Ecto neural progenitor cell (in vitro differentiated cells): ENCODE measurements at regions not wholly inside any gene's neighbourhood (a gene's known extent, or its start where the extent isn't known, plus 50 kb on each side); places are given as distances from the start of the nearest gene placed in this dataset.

Experiments used
- DNase-seq: peaks from one replicate; pipeline ENCODE4 v3.0.0-alpha.2; 2018; ENCODE audit warnings: low spot score

DNA sequence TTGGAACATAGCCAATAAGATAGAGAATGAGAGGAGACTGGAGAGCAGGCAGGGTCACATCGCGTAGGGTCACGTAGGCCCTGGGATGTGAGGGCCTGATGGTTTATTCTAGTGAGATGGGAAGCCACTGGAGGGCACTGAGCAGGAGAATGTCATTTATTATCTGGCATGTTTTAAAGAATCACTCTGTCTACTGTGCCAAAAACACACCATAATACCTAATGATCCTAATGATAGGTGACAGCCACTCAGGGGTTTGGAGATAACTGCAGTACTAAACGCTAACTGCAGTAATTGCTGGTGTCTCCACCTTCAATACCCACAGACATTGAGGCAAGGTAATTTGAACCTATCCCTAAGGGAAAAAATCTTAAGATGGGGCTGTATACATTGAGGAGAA is 185.4 kb downstream of the TTLL7 start:
- no peak for DNase-seq

DNA sequence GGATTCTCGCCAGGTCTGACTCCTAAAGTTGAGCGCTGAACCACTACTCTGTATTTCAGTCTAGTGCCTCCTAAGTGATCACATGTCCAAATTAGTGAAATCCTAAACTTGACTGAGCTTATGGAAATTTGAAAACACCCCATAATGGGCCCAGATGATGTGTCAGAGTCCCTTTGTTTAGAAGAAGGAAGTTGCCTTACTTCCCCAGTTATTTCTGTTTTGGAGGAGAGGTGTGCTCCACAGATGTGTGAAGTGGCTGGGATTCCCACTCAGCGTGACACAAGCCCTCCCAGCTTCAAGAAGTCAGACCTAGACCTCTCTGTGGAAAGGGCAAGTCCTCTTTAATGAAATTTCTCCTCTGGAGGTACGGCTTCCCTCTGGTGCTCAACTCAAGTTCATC is 188.8 kb downstream of the TTLL7 start:
- no peak for DNase-seq

DNA sequence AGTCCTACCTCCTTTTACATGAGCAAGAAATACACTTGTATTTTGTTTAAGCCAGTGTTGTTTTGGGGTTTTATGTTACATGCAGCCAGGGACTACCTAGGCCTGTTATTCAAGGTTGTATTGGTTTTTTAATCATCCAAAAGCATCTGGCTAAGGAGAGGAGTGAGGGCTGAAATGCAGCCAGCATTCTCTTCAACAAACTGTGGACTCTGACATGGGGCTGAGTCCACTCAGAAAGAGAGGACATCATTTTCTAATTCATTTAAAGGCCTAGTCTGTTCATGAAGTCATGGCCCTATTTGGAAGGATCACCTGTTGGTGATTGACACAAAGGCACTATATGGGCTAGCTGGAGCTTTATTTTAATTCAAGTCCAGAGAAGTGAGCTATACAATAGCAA is 190.4 kb downstream of the TTLL7 start:
- DNase-seq: no peak

DNA sequence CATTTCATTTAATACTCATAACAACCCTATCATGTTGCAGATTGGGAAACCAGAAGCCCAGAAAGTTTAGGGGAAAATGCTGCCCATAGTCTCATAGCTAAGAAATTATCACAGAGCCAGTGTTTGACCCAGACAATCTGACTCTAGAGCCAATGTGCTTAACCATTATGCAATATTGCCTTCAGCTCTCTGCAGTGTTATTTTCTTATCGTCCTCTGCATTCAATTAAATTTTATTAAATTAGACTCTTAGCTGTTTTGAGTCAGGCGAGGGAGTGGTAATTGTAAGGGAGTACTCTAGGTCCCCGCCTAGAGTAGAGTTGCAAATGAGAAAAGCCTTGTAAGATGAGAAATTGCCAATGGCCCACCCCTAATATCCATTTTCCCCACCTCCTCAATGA is 191.1 kb downstream of the TTLL7 start:
- no peak for DNase-seq

DNA sequence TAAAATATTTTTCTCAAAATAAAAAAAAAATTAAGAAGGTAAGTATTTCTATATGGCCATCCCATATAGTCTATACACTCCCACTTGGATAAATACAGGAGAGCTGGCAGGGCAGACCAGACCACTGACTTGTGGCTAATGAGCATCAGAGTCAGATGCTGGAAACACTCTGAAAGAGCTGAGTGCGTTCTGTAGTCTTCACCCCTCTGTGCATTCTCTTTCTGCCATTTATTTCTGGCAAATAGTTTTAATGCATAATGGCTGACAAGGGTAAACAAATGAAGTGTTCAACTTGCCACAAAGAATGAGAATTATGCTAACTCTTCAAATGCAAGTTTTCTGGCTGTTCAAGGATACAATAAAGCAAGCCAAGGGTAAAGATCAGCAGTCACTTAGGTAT is 191.7 kb downstream of the TTLL7 start:
- no peak for DNase-seq

DNA sequence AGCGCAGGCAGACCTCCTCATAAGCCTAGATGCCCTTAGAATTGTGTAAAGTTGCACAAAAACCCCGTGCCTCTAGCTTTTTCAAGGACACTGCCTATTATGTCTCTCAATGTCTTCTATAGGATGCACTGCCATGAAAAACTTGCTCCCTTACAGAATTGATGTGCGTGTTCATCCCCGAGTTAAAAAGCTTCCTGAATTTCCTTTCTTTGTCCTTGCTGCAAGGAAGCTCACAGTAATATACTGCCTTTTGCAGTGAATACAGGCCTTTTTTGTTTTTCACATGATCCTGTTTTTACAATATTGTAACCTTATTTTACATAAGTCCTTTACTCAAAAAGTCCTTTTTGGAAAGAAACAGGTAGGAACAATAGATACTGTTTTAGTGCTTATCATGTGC is 193.0 kb downstream of the TTLL7 start:
- no peak for DNase-seq

DNA sequence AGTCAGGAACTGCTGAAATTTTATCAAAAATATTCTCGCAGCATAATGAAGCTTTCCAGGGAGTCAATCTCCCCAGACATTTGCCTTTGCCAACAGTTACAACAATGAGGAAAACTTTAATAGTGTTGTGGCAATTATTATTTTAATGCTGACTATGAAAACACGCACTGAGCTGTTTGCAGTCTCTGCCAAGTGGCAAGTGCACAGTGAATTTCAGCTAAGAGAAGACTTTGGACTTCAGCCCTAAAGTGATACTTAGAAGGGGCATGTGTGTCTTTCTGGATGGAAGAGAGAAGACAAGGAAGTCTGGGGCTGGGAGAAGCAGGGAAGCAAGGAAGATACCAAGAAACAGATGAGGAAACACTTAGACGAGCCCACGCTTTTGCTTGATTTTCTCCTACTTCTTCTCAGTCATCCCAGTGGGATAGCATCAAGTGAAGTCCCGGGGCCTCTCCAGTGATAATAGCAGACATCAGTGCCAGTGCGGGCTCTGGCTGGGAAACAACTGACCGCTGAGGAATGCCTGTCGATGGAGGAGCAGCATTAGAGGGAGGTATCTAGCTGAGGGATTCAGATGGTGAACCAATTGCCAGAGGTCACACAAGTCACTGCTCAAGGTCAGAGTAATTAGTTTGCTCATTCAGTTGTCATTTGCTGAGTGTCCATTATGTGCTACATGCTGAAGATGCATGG is 196.3 kb downstream of the TTLL7 start:
- DNase-seq: no peak

DNA sequence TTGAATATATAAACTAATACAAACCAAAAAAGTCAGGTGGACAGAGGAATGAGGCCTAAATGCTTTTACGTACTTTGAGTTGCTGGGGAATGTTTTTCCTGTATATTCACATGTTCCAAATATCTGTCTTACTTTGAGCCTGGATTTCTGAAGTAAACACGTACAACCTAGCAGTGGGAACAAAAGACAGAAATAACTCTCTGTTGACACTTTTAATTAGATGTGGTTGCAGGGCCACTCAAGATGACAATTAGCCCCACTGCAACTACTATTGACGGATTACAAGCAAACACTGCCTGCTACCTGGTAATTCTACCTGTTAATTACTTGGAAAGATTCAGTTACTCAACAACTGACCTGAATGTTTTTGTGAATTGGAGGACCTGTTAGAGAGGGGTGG is 196.9 kb downstream of the TTLL7 start:
- no peak for DNase-seq

DNA sequence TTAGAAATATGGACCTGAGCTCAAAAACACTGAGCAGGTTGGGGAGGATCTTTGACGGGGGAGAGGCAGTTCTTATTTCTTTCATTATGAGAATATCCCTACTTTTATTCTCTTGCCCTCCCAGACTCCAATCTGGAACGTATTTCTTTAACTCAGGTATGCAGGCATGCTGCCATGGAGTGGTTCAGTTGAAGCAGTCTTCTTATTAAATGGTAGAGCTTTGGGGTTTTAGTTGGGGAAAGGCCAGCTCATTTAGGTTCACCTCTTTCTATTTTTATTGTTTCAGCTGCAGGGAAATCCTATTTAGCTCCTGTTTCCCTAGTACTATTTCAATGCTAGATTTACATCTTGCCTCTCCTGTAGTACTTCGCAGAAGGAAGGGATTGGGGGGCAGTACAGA is 198.9 kb downstream of the TTLL7 start:
- no peak for DNase-seq

DNA sequence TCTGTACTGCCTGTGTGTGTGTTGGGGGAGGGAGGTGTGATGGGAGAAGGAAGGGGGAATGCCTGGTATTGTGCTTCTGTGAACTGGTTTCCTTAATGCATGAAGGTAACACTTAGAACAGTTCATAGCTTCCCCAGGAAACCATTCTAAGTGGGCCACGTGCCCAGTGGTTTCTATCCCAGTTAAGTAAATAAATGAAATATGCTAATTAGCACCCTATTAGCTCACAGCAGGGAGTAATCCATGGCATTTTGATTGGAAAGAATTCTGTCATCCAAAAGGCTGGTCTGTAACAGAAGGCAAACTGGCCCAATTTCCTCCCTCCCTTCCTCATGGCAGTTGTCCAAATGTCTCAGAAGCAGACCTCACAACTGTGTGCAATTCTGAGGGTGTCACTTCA is 199.3 kb downstream of the TTLL7 start:
- no peak for DNase-seq

DNA sequence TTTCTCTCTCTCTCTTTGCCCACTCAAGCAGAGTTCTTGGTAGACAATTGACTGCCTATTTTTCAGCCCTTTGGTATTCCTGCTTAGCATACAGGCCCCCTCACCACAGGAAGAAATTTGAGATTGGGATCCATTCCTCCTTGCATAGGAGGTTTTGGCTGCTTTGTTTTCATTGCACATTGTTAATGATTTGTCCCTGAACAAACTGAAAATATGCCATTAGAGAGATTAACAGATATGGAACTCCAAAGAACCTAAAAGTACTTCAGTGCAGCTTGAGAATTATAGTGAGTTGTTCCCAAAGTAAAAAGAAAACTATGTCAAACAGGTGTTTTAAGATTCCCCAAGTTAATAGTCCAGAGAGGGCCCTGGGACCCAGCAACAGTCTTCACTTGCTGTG is 200.0 kb downstream of the TTLL7 start:
- no peak for DNase-seq

DNA sequence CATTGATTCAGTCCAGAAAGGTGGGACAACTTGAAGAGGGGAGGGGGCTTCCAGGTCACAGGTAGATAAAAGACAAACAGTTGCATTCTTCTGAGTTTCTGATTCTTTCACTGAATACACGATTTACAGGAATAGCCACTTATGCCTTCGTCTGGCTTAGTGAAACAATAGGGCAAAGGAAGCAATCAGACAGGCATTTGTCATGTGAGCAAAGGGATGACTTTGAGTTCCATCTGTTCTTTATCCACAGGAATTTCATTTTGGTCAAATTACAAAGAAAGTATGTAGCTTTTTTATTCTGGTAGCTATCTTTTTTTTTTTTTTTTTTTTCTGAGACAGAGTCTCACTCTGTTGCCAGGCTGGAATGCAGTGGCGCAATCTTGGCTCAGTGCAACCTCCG is 202.5 kb downstream of the TTLL7 start:
- no peak for DNase-seq

DNA sequence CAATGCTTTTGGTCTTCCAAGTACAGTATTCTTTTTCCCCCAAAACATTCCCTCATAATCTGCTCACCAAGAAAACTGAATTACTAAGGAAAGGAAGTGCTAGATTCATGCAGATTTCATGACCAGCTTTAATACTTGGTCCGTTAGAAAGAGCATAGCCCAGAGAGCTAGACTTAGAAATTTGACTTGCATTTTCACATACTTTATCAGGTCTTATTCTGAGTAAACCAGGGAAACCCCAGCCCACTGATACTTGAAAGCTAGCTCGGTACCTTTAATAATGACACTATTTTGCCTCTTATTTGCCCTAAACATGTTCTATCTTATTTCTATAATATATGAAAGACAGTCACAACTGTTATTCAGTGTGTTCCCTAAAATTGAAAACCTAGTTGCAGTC is 204.5 kb downstream of the TTLL7 start:
- no peak for DNase-seq

DNA sequence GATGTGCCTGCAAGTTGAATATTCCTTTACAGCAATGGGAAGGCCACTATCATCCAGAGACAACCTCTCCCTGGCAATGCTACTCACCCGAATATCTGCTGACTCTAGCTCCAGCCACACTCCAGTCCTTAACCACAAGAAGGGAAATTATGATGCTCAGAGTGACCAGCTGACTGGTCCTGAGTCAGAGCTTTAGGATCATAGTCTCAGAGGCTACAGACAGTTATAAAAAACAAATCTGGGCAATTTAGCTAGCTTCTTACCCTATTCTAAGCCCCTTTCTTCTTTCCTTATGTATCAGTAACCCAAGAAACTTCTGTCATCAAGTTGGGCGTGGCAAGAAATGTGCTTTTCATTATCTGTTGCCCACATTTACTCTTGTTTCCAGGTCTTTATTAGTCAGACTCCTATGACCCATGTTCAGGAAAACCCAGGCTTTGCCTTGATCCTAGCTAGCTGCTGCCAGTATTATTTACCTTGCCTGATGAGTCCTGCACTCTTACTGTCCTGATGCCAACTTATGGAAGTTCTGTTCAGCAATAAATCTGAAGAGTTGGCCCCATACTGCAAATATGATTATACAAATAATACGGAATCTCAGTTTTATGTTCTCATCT is 207.0 kb downstream of the TTLL7 start:
- DNase-seq: no peak

DNA sequence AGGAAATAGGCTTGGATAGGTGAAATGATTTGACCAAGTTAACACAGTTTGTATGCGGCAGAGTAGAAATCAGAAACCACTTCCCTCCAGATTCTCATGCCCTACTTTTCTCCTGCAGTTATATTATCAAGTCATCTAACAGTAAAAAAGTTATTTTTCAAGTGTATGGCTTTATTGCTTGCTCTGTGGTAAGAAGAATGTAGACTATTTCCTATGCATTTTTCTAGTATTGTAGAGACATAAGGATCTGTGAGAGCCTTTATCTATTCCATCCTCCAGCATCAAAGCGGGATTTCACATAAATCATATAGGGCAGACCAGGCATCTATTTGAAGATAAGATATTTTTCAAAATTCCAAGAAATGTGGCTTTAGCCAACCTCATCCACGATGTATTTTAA is 208.5 kb downstream of the TTLL7 start:
- no peak for DNase-seq

DNA sequence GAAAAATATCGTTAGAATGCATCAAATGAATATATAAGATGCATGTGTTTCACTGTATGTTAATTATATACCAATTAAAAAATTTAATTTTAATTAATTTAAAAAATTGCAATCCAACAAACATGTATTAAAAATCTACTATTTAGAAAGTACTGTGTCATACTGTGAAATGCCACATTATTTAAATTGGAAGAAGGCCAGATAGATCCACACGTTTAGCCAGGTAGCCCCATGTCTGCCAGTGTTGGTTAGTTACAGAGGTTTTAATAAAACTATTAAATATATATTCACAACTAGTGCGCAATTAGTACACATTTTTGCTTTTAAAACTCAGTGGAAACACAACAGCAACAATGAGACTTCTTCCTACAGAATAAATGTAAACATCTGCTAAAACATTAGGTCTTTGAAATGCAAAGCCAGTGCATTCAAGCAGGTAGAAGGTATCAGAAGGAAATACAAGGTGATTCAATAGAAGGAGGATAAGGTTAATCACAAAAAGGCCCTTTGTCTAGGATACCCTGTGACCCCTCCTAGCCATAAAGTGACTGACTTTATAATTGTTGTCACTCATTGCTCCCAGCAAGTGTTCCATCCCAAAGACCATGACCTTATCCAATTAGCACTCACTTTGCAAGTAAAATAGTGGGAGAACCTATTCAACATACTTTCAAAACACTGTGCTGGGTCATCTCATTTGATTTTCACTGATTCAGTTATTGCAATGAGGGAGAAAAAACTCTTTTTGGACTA is 211.5 kb downstream of the TTLL7 start:
- no peak for DNase-seq

DNA sequence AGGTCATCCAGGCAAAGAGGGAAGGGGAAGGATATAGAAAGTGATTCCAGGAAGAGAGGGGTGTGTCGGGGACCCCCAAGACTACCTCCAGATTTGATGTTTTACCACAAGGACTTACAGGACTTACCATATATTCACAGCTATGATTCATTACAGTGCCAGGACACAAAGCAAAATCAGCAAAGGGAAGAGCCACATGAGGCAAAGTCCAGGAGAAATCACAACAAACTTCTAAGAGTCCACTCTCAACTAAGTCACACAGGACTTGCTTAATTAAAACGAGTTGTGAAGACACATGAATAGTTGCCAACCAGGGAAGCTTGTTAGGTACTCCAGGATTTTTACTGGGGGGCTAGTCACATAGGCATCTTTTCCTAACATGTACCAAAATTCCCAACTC is 217.3 kb downstream of the TTLL7 start:
- no peak for DNase-seq

DNA sequence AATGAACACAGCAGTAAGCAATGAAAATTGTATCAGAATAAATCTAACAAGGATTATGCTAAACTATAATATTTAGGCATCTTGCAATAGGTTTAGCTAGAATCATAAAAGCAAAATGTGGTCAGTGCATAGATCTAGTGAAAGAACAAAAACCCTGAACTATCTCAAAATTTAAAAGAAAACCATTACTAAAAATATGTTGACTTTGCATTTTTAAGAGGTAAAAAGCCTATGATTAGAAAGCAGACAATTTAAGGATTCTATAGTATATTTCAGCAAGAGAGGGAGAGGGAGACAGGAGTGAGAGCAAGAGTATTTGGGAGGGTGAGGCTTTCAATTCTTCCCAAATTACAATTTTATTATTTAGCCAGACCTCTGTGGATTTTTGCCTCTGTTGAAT is 219.4 kb downstream of the TTLL7 start:
- DNase-seq: no peak

DNA sequence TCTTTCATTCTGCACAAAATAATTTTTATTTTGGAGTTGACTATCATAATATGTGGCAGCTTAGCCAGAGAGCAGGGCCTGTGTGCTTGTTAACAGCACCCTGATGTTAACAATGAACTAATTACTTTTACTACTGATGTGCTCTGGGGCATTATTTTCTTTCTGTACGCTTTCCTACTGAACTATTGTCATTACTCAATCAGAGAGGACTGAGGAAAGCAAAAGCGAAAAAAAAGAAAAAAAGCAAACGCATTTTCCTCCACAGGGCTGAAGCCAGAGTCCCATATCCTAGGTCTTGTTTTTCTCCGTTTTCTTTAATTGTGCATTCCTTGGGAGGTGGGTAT is 221.2 kb downstream of the TTLL7 start:
- no peak for DNase-seq

DNA sequence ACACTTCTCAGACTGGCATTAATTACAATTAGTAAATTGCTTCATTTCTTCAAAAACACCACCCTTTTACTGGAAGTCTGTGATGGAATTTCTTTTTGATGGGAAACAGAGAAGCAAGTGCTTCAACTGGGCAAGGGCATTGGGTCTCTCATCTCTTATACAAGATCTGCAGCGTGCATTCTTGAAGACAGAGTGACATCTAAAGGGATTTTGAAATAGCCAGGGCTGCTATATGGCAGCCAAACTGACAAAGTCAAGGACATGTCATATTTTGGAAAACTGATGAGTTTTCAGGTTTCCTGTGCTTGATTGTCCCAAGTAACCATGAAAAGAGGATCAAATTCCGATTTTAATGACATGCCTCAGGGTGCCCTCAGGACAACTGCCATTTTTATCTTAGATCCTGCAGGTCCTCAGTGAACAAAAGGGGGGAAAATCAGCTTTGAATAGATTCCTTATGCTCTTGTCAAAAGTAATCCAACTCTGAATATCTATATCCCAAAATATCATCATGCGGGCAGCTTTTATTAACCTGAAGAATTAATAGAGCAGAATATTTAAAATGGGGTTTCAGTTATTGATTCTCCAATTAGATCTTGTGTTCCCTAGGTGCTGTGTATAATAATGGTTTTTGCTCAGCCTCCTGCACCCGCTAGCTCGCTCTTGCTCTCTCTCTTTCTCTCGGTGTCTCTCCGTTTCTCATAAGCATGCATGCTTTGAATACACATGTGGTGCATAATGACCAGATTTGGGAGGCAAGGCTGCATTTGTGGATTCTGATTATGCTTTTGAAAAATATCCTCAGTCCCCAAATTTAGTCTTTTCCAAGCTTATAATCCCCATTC is 221.8 kb downstream of the TTLL7 start:
- DNase-seq: no peak

DNA sequence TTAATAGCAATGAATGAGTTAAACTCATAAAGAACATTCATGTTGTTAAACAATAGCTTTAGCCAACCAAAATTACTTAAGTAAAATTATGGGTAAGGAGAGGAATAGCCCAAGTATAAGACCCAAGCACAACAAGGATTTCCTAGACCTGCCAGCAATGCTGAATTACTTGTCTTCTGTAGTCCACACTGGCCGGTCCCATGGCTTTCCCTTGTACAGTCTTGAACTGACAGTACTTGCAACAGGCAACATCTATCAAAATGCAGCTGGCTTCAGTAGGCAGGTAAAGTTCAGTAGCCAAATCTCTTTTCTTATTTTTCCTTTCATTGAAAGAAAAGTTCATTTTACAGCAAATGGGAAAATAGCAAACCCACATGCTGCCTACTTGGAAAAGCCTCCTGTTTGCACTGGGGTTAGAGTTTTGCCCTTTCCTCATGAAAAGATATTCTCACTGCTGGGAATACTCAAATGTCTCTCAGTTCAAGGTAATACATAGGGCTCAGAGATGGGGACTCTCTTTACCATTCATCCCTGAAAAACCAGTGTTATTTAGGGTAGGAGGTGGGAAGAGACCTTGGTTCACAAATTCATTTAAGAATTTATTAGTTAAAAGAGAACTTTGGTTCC is 222.8 kb downstream of the TTLL7 start:
- DNase-seq: no peak

DNA sequence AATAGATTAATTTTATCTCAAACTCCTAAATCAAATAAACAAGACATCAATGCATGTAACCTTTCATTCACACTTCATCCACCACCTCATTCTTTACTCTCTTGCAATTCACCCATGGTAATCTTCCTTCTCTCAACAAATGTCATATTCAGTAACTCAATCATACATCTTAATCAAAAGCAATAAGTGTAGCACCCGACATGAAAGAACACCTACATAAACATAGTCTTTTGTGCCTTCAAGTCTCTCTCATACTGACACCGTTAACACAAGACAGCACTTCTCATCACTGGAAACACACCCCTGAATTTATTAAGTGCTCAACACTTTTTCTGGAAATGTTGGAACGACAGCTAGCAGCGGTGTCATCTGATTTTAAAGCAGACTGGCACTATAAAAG is 225.9 kb downstream of the TTLL7 start:
- no peak for DNase-seq
